ENCODE measurements at regions not wholly inside any gene's neighbourhood (a gene's known extent, or its start where the extent isn't known, plus 50 kb on each side); places are given as distances from the start of the nearest gene placed in this dataset.
"Not testable (repeated sequence)": the region's sequence is repeated elsewhere in the genome, so short reads cannot be mapped to it uniquely, and the experiment has no call there.

- Mint-ChIP-seq H3K4me1 (no peaks in the 10 kb centered on the region), H3K4me3 (no peak overlapping the region), H3K27ac (no peak overlapping the region), H3K36me3 (no peaks in the 10 kb centered on the region), H3K9me3 (peaks cover 8% of the 10 kb centered on the region), H3K27me3 (no peaks in the 10 kb centered on the region)
- DNase-seq (ENCODE audit: low spot score in 2 of 2) (no peak), ATAC-seq (ENCODE audit: low read depth) (no peak)
Observed at GRCh38 chr2:156999661-157000060, 257.8 kb upstream of the GALNT5 start.

- Mint-ChIP-seq H3K9me3 (peaks cover 5% of the 10 kb centered on the region), H3K27ac (no peak overlapping the region), H3K27me3 (no peaks in the 10 kb centered on the region), H3K36me3 (no peaks in the 10 kb centered on the region), H3K4me3 (no peak overlapping the region), H3K4me1 (no peaks in the 10 kb centered on the region)
- ATAC-seq (ENCODE audit: low read depth) (no peak), DNase-seq (ENCODE audit: low spot score in 2 of 2) (no peak)
Observed at GRCh38 chr2:157004789-157005188, 252.7 kb upstream of the GALNT5 start.

- no peaks in the 10 kb centered on the region for H3K27me3 Mint-ChIP-seq
- H3K27ac Mint-ChIP-seq: no peak overlapping the region
- H3K4me3 Mint-ChIP-seq: no peak overlapping the region
- ATAC-seq (ENCODE audit: low read depth) (no peak), DNase-seq (ENCODE audit: low spot score in 2 of 2) (no peak)
- no peaks in the 10 kb centered on the region for H3K36me3 Mint-ChIP-seq
- H3K9me3 Mint-ChIP-seq: no peaks in the 10 kb centered on the region
- no peaks in the 10 kb centered on the region for H3K4me1 Mint-ChIP-seq
Observed at GRCh38 chr2:157015015-157015575, 242.4 kb upstream of the GALNT5 start.

GRCh38 chr2:157023264-157023663, 234.2 kb upstream of the GALNT5 start:
- H3K27ac Mint-ChIP-seq; H3K4me3 Mint-ChIP-seq; DNase-seq (ENCODE audit: low spot score in 2 of 2); H3K9me3 Mint-ChIP-seq; H3K4me1 Mint-ChIP-seq; H3K27me3 Mint-ChIP-seq; ATAC-seq (ENCODE audit: low read depth); H3K36me3 Mint-ChIP-seq: not testable (repeated sequence)

GRCh38 chr2:157024129-157024528, 233.4 kb upstream of the GALNT5 start:
- no peaks in the 10 kb centered on the region for H3K36me3 Mint-ChIP-seq
- no peak overlapping the region for H3K27ac Mint-ChIP-seq
- ATAC-seq (ENCODE audit: low read depth) (no peak), DNase-seq (ENCODE audit: low spot score in 2 of 2) (no peak)
- peaks cover 1% of the 10 kb centered on the region for H3K9me3 Mint-ChIP-seq
- no peaks in the 10 kb centered on the region for H3K27me3 Mint-ChIP-seq
- no peaks in the 10 kb centered on the region for H3K4me1 Mint-ChIP-seq
- H3K4me3 Mint-ChIP-seq: no peak overlapping the region

GRCh38 chr2:157032017-157032416, 225.5 kb upstream of the GALNT5 start:
- H3K9me3 Mint-ChIP-seq: no peaks in the 10 kb centered on the region
- H3K4me3 Mint-ChIP-seq: no peak overlapping the region
- no peaks in the 10 kb centered on the region for H3K36me3 Mint-ChIP-seq
- ATAC-seq (ENCODE audit: low read depth) (no peak), DNase-seq (ENCODE audit: low spot score in 2 of 2) (no peak)
- H3K27me3 Mint-ChIP-seq: no peaks in the 10 kb centered on the region
- H3K4me1 Mint-ChIP-seq: no peaks in the 10 kb centered on the region
- H3K27ac Mint-ChIP-seq: no peak overlapping the region

- Mint-ChIP-seq H3K27ac (no peak overlapping the region), H3K4me1 (no peaks in the 10 kb centered on the region), H3K9me3 (no peaks in the 10 kb centered on the region), H3K27me3 (no peaks in the 10 kb centered on the region), H3K4me3 (no peak overlapping the region), H3K36me3 (no peaks in the 10 kb centered on the region)
- ATAC-seq (ENCODE audit: low read depth): no peak
- no peak for DNase-seq (ENCODE audit: low spot score in 2 of 2)
Observed at GRCh38 chr2:157036726-157037125, 220.8 kb upstream of the GALNT5 start.

- no peak for DNase-seq (ENCODE audit: low spot score in 2 of 2)
- no peaks in the 10 kb centered on the region for H3K36me3 Mint-ChIP-seq
- ATAC-seq (ENCODE audit: low read depth): no peak
- H3K4me1 Mint-ChIP-seq: no peaks in the 10 kb centered on the region
- H3K27ac Mint-ChIP-seq: no peak overlapping the region
- no peaks in the 10 kb centered on the region for H3K27me3 Mint-ChIP-seq
- H3K9me3 Mint-ChIP-seq: no peaks in the 10 kb centered on the region
- H3K4me3 Mint-ChIP-seq: no peak overlapping the region
Observed at GRCh38 chr2:157043786-157044185, 213.7 kb upstream of the GALNT5 start.

- H3K4me1 Mint-ChIP-seq: no peaks in the 10 kb centered on the region
- ATAC-seq (ENCODE audit: low read depth): no peak
- no peak overlapping the region for H3K27ac Mint-ChIP-seq
- no peak for DNase-seq (ENCODE audit: low spot score in 2 of 2)
- H3K27me3 Mint-ChIP-seq: no peaks in the 10 kb centered on the region
- no peak overlapping the region for H3K4me3 Mint-ChIP-seq
- H3K9me3 Mint-ChIP-seq: no peaks in the 10 kb centered on the region
- H3K36me3 Mint-ChIP-seq: no peaks in the 10 kb centered on the region
Observed at GRCh38 chr2:157046396-157046795, 211.1 kb upstream of the GALNT5 start.

GRCh38 chr2:157052685-157053224, 204.8 kb upstream of the GALNT5 start:
- Mint-ChIP-seq H3K4me1 (no peaks in the 10 kb centered on the region), H3K27ac (no peak overlapping the region), H3K36me3 (no peaks in the 10 kb centered on the region), H3K9me3 (no peaks in the 10 kb centered on the region), H3K27me3 (peaks cover 1% of the 10 kb centered on the region), H3K4me3 (no peak overlapping the region)
- ATAC-seq (ENCODE audit: low read depth) (no peak), DNase-seq (ENCODE audit: low spot score in 2 of 2) (no peak)

GRCh38 chr2:157053876-157054275, 203.6 kb upstream of the GALNT5 start:
- Mint-ChIP-seq H3K36me3 (no peaks in the 10 kb centered on the region), H3K9me3 (no peaks in the 10 kb centered on the region), H3K27ac (no peak overlapping the region), H3K4me3 (no peak overlapping the region), H3K27me3 (peaks cover 1% of the 10 kb centered on the region), H3K4me1 (no peaks in the 10 kb centered on the region)
- no peak for ATAC-seq (ENCODE audit: low read depth)
- no peak for DNase-seq (ENCODE audit: low spot score in 2 of 2)

GRCh38 chr2:157055660-157056199, 201.8 kb upstream of the GALNT5 start:
- Mint-ChIP-seq H3K27ac (no peak overlapping the region), H3K9me3 (no peaks in the 10 kb centered on the region), H3K27me3 (peaks cover 1% of the 10 kb centered on the region), H3K4me3 (no peak overlapping the region), H3K36me3 (no peaks in the 10 kb centered on the region), H3K4me1 (no peaks in the 10 kb centered on the region)
- DNase-seq (ENCODE audit: low spot score in 2 of 2) (no peak), ATAC-seq (ENCODE audit: low read depth) (no peak)

- ATAC-seq (ENCODE audit: low read depth): no peak
- no peak overlapping the region for H3K27ac Mint-ChIP-seq
- H3K36me3 Mint-ChIP-seq: no peaks in the 10 kb centered on the region
- no peak for DNase-seq (ENCODE audit: low spot score in 2 of 2)
- H3K9me3 Mint-ChIP-seq: no peaks in the 10 kb centered on the region
- H3K4me1 Mint-ChIP-seq: no peaks in the 10 kb centered on the region
- no peak overlapping the region for H3K4me3 Mint-ChIP-seq
- H3K27me3 Mint-ChIP-seq: peaks cover 1% of the 10 kb centered on the region
Observed at GRCh38 chr2:157056200-157056676, 201.3 kb upstream of the GALNT5 start.

GRCh38 chr2:157058161-157058560, 199.3 kb upstream of the GALNT5 start:
- DNase-seq (ENCODE audit: low spot score in 2 of 2) (no peak), ATAC-seq (ENCODE audit: low read depth) (no peak)
- Mint-ChIP-seq H3K27me3 (no peaks in the 10 kb centered on the region), H3K27ac (no peak overlapping the region), H3K36me3 (no peaks in the 10 kb centered on the region), H3K4me1 (no peaks in the 10 kb centered on the region), H3K9me3 (no peaks in the 10 kb centered on the region), H3K4me3 (no peak overlapping the region)

- H3K4me1 Mint-ChIP-seq: no peaks in the 10 kb centered on the region
- H3K27ac Mint-ChIP-seq: no peak overlapping the region
- no peaks in the 10 kb centered on the region for H3K36me3 Mint-ChIP-seq
- H3K9me3 Mint-ChIP-seq: no peaks in the 10 kb centered on the region
- DNase-seq (ENCODE audit: low spot score in 2 of 2) (no peak), ATAC-seq (ENCODE audit: low read depth) (no peak)
- H3K27me3 Mint-ChIP-seq: no peaks in the 10 kb centered on the region
- no peak overlapping the region for H3K4me3 Mint-ChIP-seq
Observed at GRCh38 chr2:157059036-157059435, 198.5 kb upstream of the GALNT5 start.

All from memory B cell (primary cell).